ENCODE measurements at regions not wholly inside any gene's neighbourhood (a gene's known extent, or its start where the extent isn't known, plus 50 kb on each side); places are given as distances from the start of the nearest gene placed in this dataset.

DNA sequence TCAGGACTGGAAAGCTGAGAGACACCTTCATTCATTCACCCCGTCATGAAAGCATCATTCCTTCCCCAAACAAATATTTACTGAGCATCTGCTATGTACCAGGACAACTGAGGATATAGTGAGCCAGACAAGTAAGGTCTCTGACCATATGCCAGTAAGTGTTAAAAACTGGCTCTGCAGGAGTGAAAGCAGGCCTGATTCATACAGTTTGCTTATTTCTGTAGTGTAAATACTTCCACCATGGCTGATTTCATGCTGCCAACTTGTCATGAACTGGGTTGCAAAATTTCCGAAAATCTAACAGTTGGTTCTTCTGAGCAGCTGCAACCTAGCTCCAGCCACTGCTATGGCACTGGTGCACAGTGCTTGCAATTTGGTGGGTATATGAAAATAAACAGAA is 68.1 kb downstream of the YIPF5 start:
- TF ChIP-seq POLR2A (IDR thresholded peaks at IDR 0.05) (no peak), POLR2AphosphoS5 (IDR thresholded peaks at IDR 0.05) (no peak)
- TF ChIP-seq, protein P1, sequence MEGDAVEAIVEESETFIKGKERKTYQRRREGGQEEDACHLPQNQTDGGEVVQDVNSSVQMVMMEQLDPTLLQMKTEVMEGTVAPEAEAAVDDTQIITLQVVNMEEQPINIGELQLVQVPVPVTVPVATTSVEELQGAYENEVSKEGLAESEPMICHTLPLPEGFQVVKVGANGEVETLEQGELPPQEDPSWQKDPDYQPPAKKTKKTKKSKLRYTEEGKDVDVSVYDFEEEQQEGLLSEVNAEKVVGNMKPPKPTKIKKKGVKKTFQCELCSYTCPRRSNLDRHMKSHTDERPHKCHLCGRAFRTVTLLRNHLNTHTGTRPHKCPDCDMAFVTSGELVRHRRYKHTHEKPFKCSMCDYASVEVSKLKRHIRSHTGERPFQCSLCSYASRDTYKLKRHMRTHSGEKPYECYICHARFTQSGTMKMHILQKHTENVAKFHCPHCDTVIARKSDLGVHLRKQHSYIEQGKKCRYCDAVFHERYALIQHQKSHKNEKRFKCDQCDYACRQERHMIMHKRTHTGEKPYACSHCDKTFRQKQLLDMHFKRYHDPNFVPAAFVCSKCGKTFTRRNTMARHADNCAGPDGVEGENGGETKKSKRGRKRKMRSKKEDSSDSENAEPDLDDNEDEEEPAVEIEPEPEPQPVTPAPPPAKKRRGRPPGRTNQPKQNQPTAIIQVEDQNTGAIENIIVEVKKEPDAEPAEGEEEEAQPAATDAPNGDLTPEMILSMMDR (IDR thresholded peaks at IDR 0.05 in 8 of 11, conservative IDR thresholded peaks at IDR 0.05 in 3 of 11) = no peak
